T-helper 17 cell (primary cell): ENCODE measurements at regions not wholly inside any gene's neighbourhood (a gene's known extent, or its start where the extent isn't known, plus 50 kb on each side); places are given as distances from the start of the nearest gene placed in this dataset.
"Not testable (repeated sequence)": the region's sequence is repeated elsewhere in the genome, so short reads cannot be mapped to it uniquely, and the experiment has no call there.

Experiments used
- ATAC-seq: fragments of 150-1000 bp; cut with Tn5 transposase; 2 replicates; pipeline ENCODE4 v1.10.0; 2021; ENCODE audit warnings: mild to moderate bottlenecking, moderate library complexity
- DNase-seq, 3 donors: peaks; one replicate each; pipeline versions ENCODE4 v3.0.0 to v3.0.0-alpha.2; 2020 to 2021
- H3K9me3 ChIP-seq: one replicate; pipeline ENCODE4 v1.7.0; 2013; ENCODE audit warnings: low read length, mild to moderate bottlenecking; ENCODE audit not compliant: control insufficient read depth, poor library complexity, severe bottlenecking
- H3K27ac Mint-ChIP-seq: one replicate; pipeline ENCODE4 v1.8.0; 2022; ENCODE audit warnings: mild to moderate bottlenecking, moderate library complexity, mixed read lengths
- H3K27me3 Mint-ChIP-seq: one replicate; pipeline ENCODE4 v1.8.0; 2022; ENCODE audit warnings: mixed read lengths
- H3K36me3 Mint-ChIP-seq: one replicate; pipeline ENCODE4 v1.8.0; 2022; ENCODE audit warnings: low read depth, mixed read lengths
- H3K4me1 Mint-ChIP-seq: one replicate; pipeline ENCODE4 v1.8.0; 2022; ENCODE audit warnings: mild to moderate bottlenecking, mixed read lengths
- H3K4me3 Mint-ChIP-seq: one replicate; pipeline ENCODE4 v1.8.0; 2022; ENCODE audit warnings: mild to moderate bottlenecking, moderate library complexity, mixed read lengths

DNA sequence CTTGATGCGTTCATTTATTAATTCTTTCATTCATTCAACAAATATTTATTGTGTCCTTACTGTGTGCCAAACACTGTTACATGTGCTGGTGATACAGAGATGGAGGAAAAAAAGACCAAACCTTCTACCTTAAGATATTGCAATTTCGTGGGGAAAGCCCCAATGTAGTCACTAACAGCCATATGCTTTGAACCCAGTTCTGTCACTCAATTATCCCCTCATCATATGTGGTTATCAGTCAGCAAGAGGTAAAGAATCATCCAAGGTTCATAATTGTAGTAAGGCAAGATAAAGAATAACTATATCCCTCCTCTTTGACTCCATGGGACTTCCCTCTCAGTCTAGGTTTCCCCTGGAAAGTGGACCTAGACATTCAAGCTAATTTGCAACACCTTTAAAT, 1185.6 kb upstream of the CELF4 start:
- H3K27me3 Mint-ChIP-seq = no peaks in the 10 kb centered on the region
- no peak for DNase-seq
- no peaks in the 10 kb centered on the region for H3K4me1 Mint-ChIP-seq
- H3K27ac Mint-ChIP-seq = no peak overlapping the region
- no peaks in the 10 kb centered on the region for H3K36me3 Mint-ChIP-seq
- no peak overlapping the region for H3K4me3 Mint-ChIP-seq
- no peaks in the 10 kb centered on the region for H3K9me3 ChIP-seq
- ATAC-seq = no peak

GRCh38 chr18:38750751-38751150, 1185.2 kb upstream of the CELF4 start:
- no peaks in the 10 kb centered on the region for H3K27me3 Mint-ChIP-seq
- H3K27ac Mint-ChIP-seq = no peak overlapping the region
- H3K9me3 ChIP-seq = no peaks in the 10 kb centered on the region
- ATAC-seq (no peak), DNase-seq (no peak)
- H3K4me3 Mint-ChIP-seq = no peak overlapping the region
- no peaks in the 10 kb centered on the region for H3K4me1 Mint-ChIP-seq
- H3K36me3 Mint-ChIP-seq = no peaks in the 10 kb centered on the region

DNA sequence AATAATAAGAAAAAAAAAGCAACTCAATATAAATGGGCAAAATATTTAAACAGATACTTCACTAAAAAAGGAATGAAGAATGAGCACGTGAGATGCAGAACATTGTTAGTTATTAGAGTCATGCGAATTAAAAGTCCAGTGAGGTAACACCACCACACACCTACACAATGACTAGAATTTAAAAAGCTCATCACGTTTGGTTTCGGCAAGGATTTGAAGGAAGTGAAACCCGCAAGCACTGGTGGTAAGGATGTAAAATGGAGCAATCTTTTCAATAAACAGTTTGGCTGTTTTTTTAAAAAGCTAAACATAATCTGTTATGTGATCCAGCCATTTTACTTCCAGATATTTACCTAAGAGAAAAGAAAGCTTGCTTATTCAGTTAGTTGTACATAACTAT, 1181.6 kb upstream of the CELF4 start:
- ATAC-seq (no peak), DNase-seq (no peak)
- H3K4me1 Mint-ChIP-seq = no peaks in the 10 kb centered on the region
- no peak overlapping the region for H3K27ac Mint-ChIP-seq
- H3K36me3 Mint-ChIP-seq = no peaks in the 10 kb centered on the region
- no peaks in the 10 kb centered on the region for H3K9me3 ChIP-seq
- H3K27me3 Mint-ChIP-seq = no peaks in the 10 kb centered on the region
- no peak overlapping the region for H3K4me3 Mint-ChIP-seq

DNA sequence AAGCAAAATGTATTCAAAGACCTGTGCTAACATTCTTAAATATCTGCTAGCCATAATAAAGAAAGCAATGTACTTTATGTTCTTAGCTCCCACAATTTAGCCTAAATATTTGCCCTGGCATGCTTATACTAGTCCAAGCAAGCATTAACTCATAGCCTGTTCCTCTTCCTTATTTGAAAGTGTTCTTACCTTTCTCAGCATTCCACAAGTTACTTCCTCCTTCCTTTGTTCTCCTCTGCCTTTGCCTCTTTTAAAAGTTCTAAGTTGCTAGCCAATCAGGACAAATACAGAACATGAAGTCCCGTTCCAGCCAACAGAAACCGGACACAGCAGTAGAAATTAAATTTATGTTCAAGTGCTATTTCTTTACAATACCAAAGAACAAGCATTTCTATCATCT, 1154.6 kb upstream of the CELF4 start:
- DNase-seq, H3K9me3 ChIP-seq, H3K27ac Mint-ChIP-seq, H3K36me3 Mint-ChIP-seq, H3K4me3 Mint-ChIP-seq, H3K27me3 Mint-ChIP-seq, ATAC-seq, H3K4me1 Mint-ChIP-seq: not testable (repeated sequence)

- Mint-ChIP-seq H3K27me3 (no peaks in the 10 kb centered on the region), H3K4me3 (no peak overlapping the region), H3K4me1 (no peaks in the 10 kb centered on the region), H3K36me3 (no peaks in the 10 kb centered on the region), H3K27ac (no peak overlapping the region)
- DNase-seq (no peak), ATAC-seq (no peak)
- H3K9me3 ChIP-seq = peaks cover 2% of the 10 kb centered on the region
Observed at GRCh38 chr18:38718365-38718901, 1152.8 kb upstream of the CELF4 start.

GRCh38 chr18:38709122-38709521, 1143.5 kb upstream of the CELF4 start:
- Mint-ChIP-seq H3K4me1 (no peaks in the 10 kb centered on the region), H3K36me3 (no peaks in the 10 kb centered on the region), H3K27me3 (no peaks in the 10 kb centered on the region), H3K4me3 (no peak overlapping the region), H3K27ac (no peak overlapping the region)
- DNase-seq = no peak
- H3K9me3 ChIP-seq = no peaks in the 10 kb centered on the region
- no peak for ATAC-seq

DNA sequence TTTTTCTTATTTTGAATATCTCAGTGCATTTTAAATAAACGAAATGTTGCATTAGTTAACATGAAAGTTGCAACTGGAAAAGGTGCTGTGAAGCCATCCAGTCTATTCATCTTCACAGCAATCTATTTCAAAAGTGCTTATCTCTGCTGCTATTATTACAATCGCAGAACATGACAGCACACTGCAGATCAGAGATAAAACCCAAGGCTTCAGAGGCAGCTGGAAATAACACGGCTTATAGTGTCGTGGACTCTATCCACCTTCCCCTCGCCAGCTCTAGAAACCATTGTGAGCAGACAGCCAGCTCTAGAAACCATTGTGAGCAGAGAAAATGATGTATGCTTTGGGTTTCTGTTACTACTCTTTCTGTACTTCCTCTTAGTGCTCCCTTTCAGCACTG, 1140.8 kb upstream of the CELF4 start:
- no peak overlapping the region for H3K4me3 Mint-ChIP-seq
- H3K27me3 Mint-ChIP-seq = no peaks in the 10 kb centered on the region
- no peaks in the 10 kb centered on the region for H3K4me1 Mint-ChIP-seq
- no peaks in the 10 kb centered on the region for H3K9me3 ChIP-seq
- ATAC-seq (no peak), DNase-seq (no peak)
- no peak overlapping the region for H3K27ac Mint-ChIP-seq
- no peaks in the 10 kb centered on the region for H3K36me3 Mint-ChIP-seq

- DNase-seq (no peak), ATAC-seq (no peak)
- Mint-ChIP-seq H3K4me1 (no peaks in the 10 kb centered on the region), H3K36me3 (no peaks in the 10 kb centered on the region), H3K27ac (no peak overlapping the region), H3K27me3 (no peaks in the 10 kb centered on the region), H3K4me3 (no peak overlapping the region)
- H3K9me3 ChIP-seq = no peaks in the 10 kb centered on the region
Observed at GRCh38 chr18:38698088-38698487, 1132.5 kb upstream of the CELF4 start.

- H3K4me3 Mint-ChIP-seq = no peak overlapping the region
- no peaks in the 10 kb centered on the region for H3K4me1 Mint-ChIP-seq
- no peaks in the 10 kb centered on the region for H3K36me3 Mint-ChIP-seq
- H3K27ac Mint-ChIP-seq = no peak overlapping the region
- no peaks in the 10 kb centered on the region for H3K27me3 Mint-ChIP-seq
- ATAC-seq (no peak), DNase-seq (no peak)
- no peaks in the 10 kb centered on the region for H3K9me3 ChIP-seq
Observed at GRCh38 chr18:38695559-38696280, 1130.1 kb upstream of the CELF4 start.

DNA sequence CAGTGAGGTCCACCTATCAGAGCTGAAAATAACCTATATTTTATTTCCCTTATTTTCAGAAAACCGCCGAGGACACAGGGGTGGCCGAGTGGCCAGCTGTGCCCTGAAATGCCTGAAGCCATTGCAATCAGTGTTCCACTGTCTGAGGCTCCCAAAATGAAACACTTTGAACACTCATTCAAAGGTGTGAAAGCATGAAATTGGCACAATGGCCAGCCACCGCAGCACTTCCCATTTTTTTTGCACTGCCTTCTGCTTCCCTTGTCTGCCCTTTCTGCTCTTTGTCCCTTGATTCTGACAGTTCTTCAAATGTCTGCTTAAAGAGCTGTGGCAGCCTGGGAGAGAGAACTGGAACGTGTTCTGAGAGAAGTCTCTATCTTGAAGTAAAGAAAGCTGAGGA, 1127.5 kb upstream of the CELF4 start:
- Mint-ChIP-seq H3K27me3 (no peaks in the 10 kb centered on the region), H3K27ac (no peak overlapping the region), H3K4me3 (no peak overlapping the region), H3K4me1 (no peaks in the 10 kb centered on the region), H3K36me3 (no peaks in the 10 kb centered on the region)
- no peaks in the 10 kb centered on the region for H3K9me3 ChIP-seq
- ATAC-seq (no peak), DNase-seq (no peak)

GRCh38 chr18:38690626-38691025, 1125.0 kb upstream of the CELF4 start:
- no peak for DNase-seq
- Mint-ChIP-seq H3K27me3 (no peaks in the 10 kb centered on the region), H3K27ac (no peak overlapping the region), H3K4me3 (no peak overlapping the region), H3K36me3 (no peaks in the 10 kb centered on the region), H3K4me1 (no peaks in the 10 kb centered on the region)
- ATAC-seq = no peak
- H3K9me3 ChIP-seq = no peaks in the 10 kb centered on the region

DNA sequence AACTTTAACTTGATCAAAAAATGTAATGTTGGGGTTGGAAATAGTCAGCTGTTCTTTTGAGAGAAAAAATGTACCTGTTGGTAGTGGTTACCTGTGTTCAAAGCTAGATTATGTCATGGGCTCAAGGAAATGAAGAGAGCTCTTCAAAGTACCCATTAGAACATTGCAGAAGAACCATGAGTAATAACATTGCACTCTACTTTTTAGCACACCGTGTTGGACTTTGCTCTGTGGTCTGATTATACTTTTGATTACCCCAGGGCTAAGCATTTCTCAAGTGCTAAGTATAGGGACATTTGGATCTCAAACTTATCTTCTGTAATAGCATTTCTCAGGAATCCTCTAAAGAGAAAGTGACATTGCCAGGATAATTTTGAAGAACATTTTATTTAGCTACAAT, 1122.8 kb upstream of the CELF4 start:
- DNase-seq (no peak), ATAC-seq (no peak)
- Mint-ChIP-seq H3K4me3 (no peak overlapping the region), H3K27ac (no peak overlapping the region), H3K36me3 (no peaks in the 10 kb centered on the region), H3K4me1 (no peaks in the 10 kb centered on the region), H3K27me3 (no peaks in the 10 kb centered on the region)
- no peaks in the 10 kb centered on the region for H3K9me3 ChIP-seq

DNA sequence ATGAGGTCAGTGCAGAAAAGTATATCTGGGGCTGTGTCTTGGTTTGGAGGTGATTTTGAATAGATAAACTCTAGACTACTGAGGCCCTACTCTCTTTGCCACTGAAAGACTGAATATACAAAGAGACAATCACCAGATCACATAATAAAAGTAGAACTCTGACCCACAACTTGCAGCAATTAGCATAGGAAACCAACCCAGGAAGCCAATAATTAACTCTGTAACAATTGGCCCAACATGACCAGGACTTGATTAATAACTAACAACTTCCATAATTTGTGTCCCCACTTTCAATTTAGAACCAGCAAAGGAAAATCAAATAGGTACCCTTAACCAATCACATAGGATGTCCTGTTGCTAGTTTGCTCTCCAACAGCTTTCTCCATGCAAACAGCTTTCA, 1104.9 kb upstream of the CELF4 start:
- Mint-ChIP-seq H3K4me1 (no peaks in the 10 kb centered on the region), H3K4me3 (no peak overlapping the region), H3K27ac (no peak overlapping the region), H3K36me3 (no peaks in the 10 kb centered on the region), H3K27me3 (no peaks in the 10 kb centered on the region)
- H3K9me3 ChIP-seq = peaks cover 2% of the 10 kb centered on the region
- ATAC-seq (no peak), DNase-seq (no peak)

DNA sequence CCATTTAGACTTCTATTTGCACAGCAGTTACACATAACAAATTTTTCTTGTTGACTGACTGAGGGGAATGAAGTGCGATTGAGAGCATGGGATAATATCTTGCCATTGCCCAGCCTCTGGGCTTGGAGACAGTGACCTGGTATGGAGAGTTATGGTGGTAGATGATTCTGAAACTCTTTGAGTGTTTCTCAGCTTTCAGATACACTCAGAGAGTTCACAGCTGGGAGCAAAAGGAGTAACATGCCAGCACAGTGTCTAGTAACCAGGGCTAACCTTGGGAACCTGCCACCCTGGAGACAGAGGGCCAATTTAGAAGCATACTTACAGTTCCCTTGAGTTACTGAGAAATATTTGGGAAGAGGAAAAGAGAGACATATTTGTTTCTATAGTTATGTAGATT, 1099.3 kb upstream of the CELF4 start:
- DNase-seq (no peak), ATAC-seq (no peak)
- Mint-ChIP-seq H3K4me1 (no peaks in the 10 kb centered on the region), H3K36me3 (no peaks in the 10 kb centered on the region), H3K27ac (no peak overlapping the region), H3K27me3 (no peaks in the 10 kb centered on the region), H3K4me3 (no peak overlapping the region)
- peaks cover 2% of the 10 kb centered on the region for H3K9me3 ChIP-seq
